ENCODE measurements at regions not wholly inside any gene's neighbourhood (a gene's known extent, or its start where the extent isn't known, plus 50 kb on each side); places are given as distances from the start of the nearest gene placed in this dataset.

DNA sequence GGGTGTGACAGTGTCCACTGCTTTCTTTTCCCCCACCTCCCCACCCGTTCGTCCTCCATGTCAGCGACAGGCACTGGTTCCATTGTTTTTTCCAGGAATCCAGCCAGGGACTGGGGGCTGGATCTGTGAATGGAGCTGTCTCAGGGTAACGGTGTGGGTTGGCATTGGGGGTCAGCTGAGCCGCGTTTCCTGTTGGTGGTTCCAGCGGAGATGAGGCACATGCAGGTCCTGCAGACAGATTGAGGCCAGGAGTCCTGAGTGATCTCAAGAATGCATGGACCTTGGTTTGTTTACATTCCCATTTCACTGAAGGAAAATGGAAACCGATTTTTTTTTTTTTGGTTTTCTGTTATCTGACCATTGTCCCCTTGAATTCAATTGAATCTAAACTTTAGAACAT is 303.9 kb downstream of the FGF9 start:
- FAIRE-seq (no peak), DNase-seq (ENCODE audit: low read depth, low spot score) (no peak)
- no peak overlapping the region for H3K4me2 ChIP-seq (ENCODE audit: insufficient read depth, low read length)

DNA sequence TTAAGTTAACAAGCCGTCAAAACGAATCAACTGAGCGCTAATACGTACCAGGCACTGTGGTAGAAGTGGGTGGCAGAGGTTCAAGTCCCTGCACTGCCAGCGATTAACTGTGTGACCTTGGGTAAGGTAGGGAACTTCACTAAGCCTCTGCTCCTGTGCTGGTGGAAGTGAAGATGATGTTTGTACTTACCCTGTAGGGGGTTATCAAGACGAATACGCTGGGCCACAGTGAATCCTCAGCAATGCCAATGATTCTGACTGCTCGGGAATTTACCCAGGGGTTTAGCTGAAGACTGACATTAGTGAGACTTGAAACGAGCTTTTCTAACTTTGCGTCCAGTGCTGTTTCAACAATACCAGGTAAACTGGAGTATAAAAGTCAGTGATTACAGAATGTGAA is 305.3 kb downstream of the FGF9 start:
- FAIRE-seq (no peak), DNase-seq (ENCODE audit: low read depth, low spot score) (no peak)
- Histone ChIP-seq H3K27me3 (ENCODE audit: control insufficient read depth in 2 of 2, insufficient read depth in 2 of 2, low read length in 2 of 2) (no peaks in the 10 kb centered on the region), H3K27ac (ENCODE audit: insufficient read depth, low read depth, low read length) (no peak overlapping the region), H2AFZ (ENCODE audit: low read depth, low read length) (no peak overlapping the region), H3K9ac (replicated peaks; ENCODE audit: extremely low read depth, insufficient read depth, low read length) (no peak overlapping the region), H3K9me1 (replicated peaks; ENCODE audit: control insufficient read depth, extremely low read depth, insufficient read depth, low read length) (no peaks in the 10 kb centered on the region), H4K20me1 (replicated peaks; ENCODE audit: control insufficient read depth, extremely low read depth, insufficient read depth, low read length) (no peaks in the 10 kb centered on the region), H3K36me3 (ENCODE audit: control insufficient read depth in 2 of 2, extremely low read depth in 1 of 2, insufficient read depth in 2 of 2, low read length in 2 of 2) (no peaks in the 10 kb centered on the region), H3K4me1 (ENCODE audit: control insufficient read depth, extremely low read depth, insufficient read depth, low read length) (no peaks in the 10 kb centered on the region), H3K4me3 (replicated peaks in 1 of 3; ENCODE audit: insufficient read depth in 1 of 3, low read depth in 1 of 3, low read length in 3 of 3) (no peak overlapping the region), H3K79me2 (ENCODE audit: control insufficient read depth, insufficient read depth, low read length) (no peaks in the 10 kb centered on the region), H3K4me2 (ENCODE audit: insufficient read depth, low read length) (no peak overlapping the region), H3K9me3 (replicated peaks; ENCODE audit: control insufficient read depth, insufficient read depth, low read length) (peaks cover 2% of the 10 kb centered on the region)
- BruUV-seq (replicated peaks), result no TSS peak
- TF ChIP-seq FOS (IDR thresholded peaks at IDR 0.05; ENCODE audit: borderline replicate concordance, insufficient read depth, low read length) (no peak), EZH2 (IDR thresholded peaks at IDR 0.05; ENCODE audit: borderline replicate concordance, low read depth, low read length, severe bottlenecking) (no peak), MYC (IDR thresholded peaks at IDR 0.05; ENCODE audit: low read depth, low read length) (no peak), POLR2AphosphoS5 (IDR thresholded peaks at IDR 0.05; ENCODE audit: insufficient read depth, low read depth, low read length) (no peak), POLR2A (IDR thresholded peaks at IDR 0.05; ENCODE audit: low read depth, low read length) (no peak), JUN (IDR thresholded peaks at IDR 0.05; ENCODE audit: borderline replicate concordance, insufficient read depth, insufficient read length, low read depth) (no peak), GATA2 (IDR thresholded peaks at IDR 0.05; ENCODE audit: insufficient read depth, insufficient read length, low read depth, low read length) (no peak), MAX (IDR thresholded peaks at IDR 0.05; ENCODE audit: insufficient read depth, insufficient read length) (no peak)
- TF ChIP-seq, protein P1, sequence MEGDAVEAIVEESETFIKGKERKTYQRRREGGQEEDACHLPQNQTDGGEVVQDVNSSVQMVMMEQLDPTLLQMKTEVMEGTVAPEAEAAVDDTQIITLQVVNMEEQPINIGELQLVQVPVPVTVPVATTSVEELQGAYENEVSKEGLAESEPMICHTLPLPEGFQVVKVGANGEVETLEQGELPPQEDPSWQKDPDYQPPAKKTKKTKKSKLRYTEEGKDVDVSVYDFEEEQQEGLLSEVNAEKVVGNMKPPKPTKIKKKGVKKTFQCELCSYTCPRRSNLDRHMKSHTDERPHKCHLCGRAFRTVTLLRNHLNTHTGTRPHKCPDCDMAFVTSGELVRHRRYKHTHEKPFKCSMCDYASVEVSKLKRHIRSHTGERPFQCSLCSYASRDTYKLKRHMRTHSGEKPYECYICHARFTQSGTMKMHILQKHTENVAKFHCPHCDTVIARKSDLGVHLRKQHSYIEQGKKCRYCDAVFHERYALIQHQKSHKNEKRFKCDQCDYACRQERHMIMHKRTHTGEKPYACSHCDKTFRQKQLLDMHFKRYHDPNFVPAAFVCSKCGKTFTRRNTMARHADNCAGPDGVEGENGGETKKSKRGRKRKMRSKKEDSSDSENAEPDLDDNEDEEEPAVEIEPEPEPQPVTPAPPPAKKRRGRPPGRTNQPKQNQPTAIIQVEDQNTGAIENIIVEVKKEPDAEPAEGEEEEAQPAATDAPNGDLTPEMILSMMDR (IDR thresholded peaks at IDR 0.05; ENCODE audit: extremely low read depth in 1 of 2, insufficient read depth in 1 of 2, low read depth in 1 of 2, low read length in 2 of 2), result no peak
- intact Hi-C loops (cut with micrococcal nuclease), result no loop called here
- ChIA-PET POLR2A (no interaction called here), CTCF (no interaction called here)
- dilution Hi-C loops (cut with MboI; ENCODE audit: extremely low pct_ligation_motif_present, low sequenced_read_pairs), result no loop called here

More for the DNA sequence above, 303.9 kb downstream of the FGF9 start:
- POLR2A ChIA-PET, result no interaction called here
- no peaks in the 10 kb centered on the region for H3K4me1 ChIP-seq (ENCODE audit: control insufficient read depth, extremely low read depth, insufficient read depth, low read length)
- H3K9me3 ChIP-seq (replicated peaks; ENCODE audit: control insufficient read depth, insufficient read depth, low read length), result peaks cover 5% of the 10 kb centered on the region
- H3K27me3 ChIP-seq (ENCODE audit: control insufficient read depth in 2 of 2, insufficient read depth in 2 of 2, low read length in 2 of 2), result no peaks in the 10 kb centered on the region
- no peak overlapping the region for H2AFZ ChIP-seq (ENCODE audit: low read depth, low read length)
- intact Hi-C loops (cut with micrococcal nuclease) (no loop called here), dilution Hi-C loops (cut with MboI; ENCODE audit: extremely low pct_ligation_motif_present, low sequenced_read_pairs) (no loop called here)
- H3K4me3 ChIP-seq (replicated peaks in 1 of 3; ENCODE audit: insufficient read depth in 1 of 3, low read depth in 1 of 3, low read length in 3 of 3), result no peak overlapping the region
- no peaks in the 10 kb centered on the region for H3K9me1 ChIP-seq (replicated peaks; ENCODE audit: control insufficient read depth, extremely low read depth, insufficient read depth, low read length)
- CTCF ChIA-PET, result no interaction called here
- no peak for TF ChIP-seq MYC (IDR thresholded peaks at IDR 0.05; ENCODE audit: low read depth, low read length)
- no peak for TF ChIP-seq POLR2AphosphoS5 (IDR thresholded peaks at IDR 0.05; ENCODE audit: insufficient read depth, low read depth, low read length)
- no peak for TF ChIP-seq JUN (IDR thresholded peaks at IDR 0.05; ENCODE audit: borderline replicate concordance, insufficient read depth, insufficient read length, low read depth)
- no peak for TF ChIP-seq GATA2 (IDR thresholded peaks at IDR 0.05; ENCODE audit: insufficient read depth, insufficient read length, low read depth, low read length)
- TF ChIP-seq FOS (IDR thresholded peaks at IDR 0.05; ENCODE audit: borderline replicate concordance, insufficient read depth, low read length), result no peak
- TF ChIP-seq EZH2 (IDR thresholded peaks at IDR 0.05; ENCODE audit: borderline replicate concordance, low read depth, low read length, severe bottlenecking), result no peak
- TF ChIP-seq, protein P1 (IDR thresholded peaks at IDR 0.05; ENCODE audit: extremely low read depth in 1 of 2, insufficient read depth in 1 of 2, low read depth in 1 of 2, low read length in 2 of 2), result no peak
- no peak for TF ChIP-seq POLR2A (IDR thresholded peaks at IDR 0.05; ENCODE audit: low read depth, low read length)
- H3K27ac ChIP-seq (ENCODE audit: insufficient read depth, low read depth, low read length), result no peak overlapping the region
- no peaks in the 10 kb centered on the region for H4K20me1 ChIP-seq (replicated peaks; ENCODE audit: control insufficient read depth, extremely low read depth, insufficient read depth, low read length)
- H3K79me2 ChIP-seq (ENCODE audit: control insufficient read depth, insufficient read depth, low read length), result no peaks in the 10 kb centered on the region
- BruUV-seq (replicated peaks), result no TSS peak
- no peak overlapping the region for H3K9ac ChIP-seq (replicated peaks; ENCODE audit: extremely low read depth, insufficient read depth, low read length)
- H3K36me3 ChIP-seq (ENCODE audit: control insufficient read depth in 2 of 2, extremely low read depth in 1 of 2, insufficient read depth in 2 of 2, low read length in 2 of 2), result no peaks in the 10 kb centered on the region

All from endothelial cell of umbilical vein (primary cell).